CD4-positive, alpha-beta T cell treated with Interleukin-6 for 4 hours (primary cell): ENCODE measurements at regions not wholly inside any gene's neighbourhood (a gene's known extent, or its start where the extent isn't known, plus 50 kb on each side); places are given as distances from the start of the nearest gene placed in this dataset.
"Not testable (repeated sequence)": the region's sequence is repeated elsewhere in the genome, so short reads cannot be mapped to it uniquely, and the experiment has no call there.

ENCODE experiments used
- DNase-seq: peaks from one replicate; pipeline ENCODE4 v3.0.0-alpha.2; 2020; ENCODE audit warnings: mixed read lengths

DNA sequence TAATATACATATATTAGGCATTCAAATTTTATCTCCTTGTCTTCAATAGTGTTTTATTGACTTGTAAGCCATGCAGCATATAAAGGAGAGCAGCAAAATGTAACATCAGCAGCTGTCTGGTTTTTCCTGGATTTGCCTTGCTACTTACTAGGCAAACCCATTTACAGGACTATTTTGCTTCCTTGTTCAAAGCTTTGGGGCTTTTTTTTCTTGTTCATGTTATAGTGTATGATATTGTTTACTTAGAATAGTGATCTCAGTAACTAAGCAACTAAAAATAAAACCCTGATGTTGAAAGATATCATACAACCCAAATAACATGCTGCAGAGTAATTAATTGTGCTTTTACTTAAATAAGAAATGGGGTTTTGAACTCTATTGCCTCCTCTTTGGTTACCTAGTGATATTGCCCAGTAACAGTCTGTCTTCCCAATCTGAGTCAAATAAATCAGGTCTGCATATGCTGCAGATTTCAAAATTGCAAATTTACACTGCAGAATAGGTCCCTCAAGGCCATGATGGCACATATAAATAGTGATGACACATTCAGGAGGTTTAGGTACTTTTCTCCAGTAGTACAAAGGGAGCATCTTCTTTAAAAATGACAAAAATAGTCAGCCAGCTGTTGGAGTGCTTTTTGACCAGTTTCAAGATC lies 578.1 kb upstream of the NECTIN3 start:
- DNase-seq, result no peak

DNA sequence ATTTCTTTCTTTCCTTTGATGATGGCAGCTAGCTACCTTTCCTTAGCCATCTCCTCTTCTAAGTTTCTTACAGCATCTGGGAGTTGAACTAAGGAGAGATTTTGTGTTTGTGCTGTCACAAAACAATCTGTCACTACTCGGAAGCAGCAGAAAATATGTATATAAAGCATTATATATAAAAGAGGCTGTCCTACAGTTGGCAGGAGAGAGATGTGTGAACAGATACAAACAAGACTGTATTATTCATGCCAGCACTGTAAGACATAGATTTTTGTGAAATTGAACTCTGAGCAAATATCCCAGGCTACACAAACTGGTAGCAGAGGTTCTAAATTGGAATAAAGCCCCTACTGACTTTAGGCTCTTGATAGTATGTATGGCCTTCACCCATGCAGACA lies 577.5 kb upstream of the NECTIN3 start:
- DNase-seq, result no peak

- no peak for DNase-seq
Observed at GRCh38 chr3:110494728-110495127, 576.9 kb upstream of the NECTIN3 start.

- DNase-seq, result no peak
Observed at GRCh38 chr3:110495201-110495927, 576.3 kb upstream of the NECTIN3 start.

DNA sequence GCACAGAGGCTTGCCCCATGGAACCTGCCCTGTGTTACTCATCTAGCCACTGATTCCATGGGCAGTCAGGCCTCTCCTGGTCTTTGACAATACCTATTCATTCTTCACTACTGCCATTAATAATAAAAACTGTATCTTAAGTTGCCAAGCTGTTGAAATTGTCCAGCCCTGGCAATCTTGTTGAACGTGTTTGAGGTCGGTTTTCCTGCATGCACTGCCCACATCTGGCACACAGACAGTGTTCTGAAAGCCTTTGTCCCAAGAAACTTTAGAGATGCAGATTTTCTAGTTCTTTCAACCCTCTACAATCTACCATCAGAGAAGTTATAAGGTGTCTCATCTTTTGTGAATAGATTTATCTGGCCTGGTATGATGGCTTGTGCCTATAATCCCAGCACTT lies 567.2 kb upstream of the NECTIN3 start:
- DNase-seq, result no peak

DNA sequence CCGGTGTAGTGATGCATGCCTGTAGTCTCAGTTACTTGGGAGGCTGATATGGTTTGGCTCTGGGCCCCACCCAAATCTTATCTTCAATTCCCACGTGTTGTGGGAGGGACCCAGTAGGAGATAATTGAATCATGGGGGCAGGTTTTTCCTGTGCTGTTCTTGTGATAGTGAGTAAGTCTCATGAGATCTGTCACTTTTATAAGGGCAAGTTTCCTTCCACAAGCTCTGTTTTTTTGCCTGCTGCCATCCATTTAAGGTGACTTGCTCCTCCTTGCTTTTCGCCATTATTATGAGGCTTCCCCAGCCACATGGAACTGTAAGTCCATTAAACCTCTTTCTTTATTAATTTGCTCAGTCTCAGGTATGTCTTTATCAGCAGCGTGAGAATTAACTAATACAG lies 566.7 kb upstream of the NECTIN3 start:
- DNase-seq, result no peak

- DNase-seq, result no peak
Observed at GRCh38 chr3:110506890-110507289, 564.7 kb upstream of the NECTIN3 start.

DNA sequence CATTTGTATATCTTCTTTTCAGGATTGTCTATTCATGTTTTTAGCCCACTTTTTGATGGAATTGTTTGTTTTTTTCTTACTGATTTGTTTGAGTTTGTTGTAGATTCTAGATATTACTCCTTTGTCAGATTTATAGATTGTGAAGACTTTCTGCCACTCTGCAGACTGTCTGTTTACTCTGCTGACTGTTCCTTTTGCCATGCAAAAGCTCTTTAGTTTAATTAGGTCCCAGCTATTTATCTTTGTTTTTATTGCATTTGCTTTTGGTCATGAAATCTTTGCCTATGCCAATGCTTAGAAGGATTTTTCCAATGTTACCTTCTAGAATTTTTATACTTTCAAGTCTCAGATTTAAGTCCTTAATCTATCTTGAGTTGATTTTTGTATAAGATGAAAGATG lies 564.0 kb upstream of the NECTIN3 start:
- DNase-seq, result not testable (repeated sequence)

GRCh38 chr3:110512961-110513360 lies 558.7 kb upstream of the NECTIN3 start:
- DNase-seq, result no peak

- no peak for DNase-seq
Observed at GRCh38 chr3:110518031-110518430, 553.6 kb upstream of the NECTIN3 start.

DNA sequence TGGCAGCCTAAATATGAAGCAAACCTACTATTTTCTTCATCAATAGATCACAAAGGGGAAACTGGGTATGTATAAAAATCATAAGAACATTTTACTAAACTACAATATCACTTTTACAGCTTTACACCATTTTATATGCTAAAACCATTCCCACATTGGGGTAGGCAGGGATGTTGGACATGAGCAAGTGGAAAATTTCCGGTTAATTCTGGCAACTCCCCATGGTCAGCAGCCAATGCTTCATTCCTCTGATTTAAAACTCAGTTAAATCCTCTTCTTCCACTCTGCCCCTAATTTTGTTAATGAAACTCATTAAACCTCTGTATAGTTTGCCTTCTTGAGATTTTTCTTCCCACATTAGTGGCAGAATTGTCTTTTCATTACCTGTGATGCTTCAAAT lies 552.5 kb upstream of the NECTIN3 start:
- DNase-seq, result no peak

DNA sequence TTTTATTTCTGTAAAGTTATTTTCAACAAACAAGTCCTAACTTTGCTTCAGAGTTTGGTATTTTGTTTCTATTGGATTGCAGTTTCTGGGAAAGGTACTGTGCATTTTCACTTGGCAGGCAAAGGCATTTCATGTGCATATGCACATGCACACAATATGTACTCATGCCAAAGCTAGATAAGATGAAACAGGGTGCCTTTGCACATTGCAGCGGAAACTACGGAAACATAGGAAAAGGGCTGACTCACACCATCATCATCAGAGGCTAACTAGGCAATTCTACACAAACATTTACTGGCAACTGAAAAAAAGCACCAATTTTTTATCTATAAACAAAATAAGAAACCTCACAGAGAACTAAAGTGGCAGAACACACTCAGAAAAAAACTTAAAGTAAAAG lies 550.6 kb upstream of the NECTIN3 start:
- no peak for DNase-seq

DNA sequence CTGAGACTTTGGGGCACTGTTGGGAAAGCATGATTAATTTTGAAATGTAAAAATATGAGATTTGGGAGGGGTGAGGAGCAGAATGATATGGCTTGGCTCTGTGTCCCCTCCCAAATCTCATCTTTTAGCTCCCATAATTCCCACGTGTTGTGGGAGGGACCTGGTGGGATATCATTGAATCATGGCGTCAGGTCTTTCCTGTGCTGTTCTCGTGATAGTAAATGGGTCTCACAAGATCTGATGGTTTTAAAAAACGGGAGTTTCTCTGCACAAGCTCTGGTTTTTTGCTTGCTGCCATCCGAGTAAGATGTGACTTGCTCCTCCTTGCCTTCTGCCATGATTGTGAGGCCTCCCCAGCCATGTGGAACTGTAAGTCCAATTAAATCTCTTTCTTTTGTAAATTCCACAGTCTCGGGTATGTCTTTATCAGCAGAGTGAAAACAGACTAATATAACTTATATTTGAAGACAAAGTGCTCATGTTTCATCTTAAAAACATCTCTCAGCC lies 546.0 kb upstream of the NECTIN3 start:
- not testable (repeated sequence) for DNase-seq

GRCh38 chr3:110526777-110527727 lies 544.6 kb upstream of the NECTIN3 start:
- DNase-seq, result no peak

- no peak for DNase-seq
Observed at GRCh38 chr3:110528305-110529121, 543.1 kb upstream of the NECTIN3 start.

DNA sequence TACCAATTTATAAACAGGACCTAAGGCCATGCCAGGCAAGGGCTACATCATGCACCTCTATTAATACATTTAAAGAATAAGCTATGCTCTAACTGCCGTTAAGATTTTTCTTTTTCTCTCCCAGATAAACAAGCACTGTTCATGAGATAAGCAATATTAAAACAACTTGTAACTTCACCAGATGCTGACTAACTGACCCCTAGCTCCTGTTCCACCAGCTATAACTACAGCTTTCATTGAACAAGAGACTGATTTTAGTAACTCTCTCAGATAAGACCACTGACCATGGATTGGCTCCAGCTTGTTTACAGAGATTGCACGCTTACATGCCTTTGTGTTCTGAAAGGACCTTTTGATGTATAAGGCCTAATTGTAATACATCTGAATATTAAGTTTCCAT lies 540.7 kb upstream of the NECTIN3 start:
- DNase-seq, result no peak

DNA sequence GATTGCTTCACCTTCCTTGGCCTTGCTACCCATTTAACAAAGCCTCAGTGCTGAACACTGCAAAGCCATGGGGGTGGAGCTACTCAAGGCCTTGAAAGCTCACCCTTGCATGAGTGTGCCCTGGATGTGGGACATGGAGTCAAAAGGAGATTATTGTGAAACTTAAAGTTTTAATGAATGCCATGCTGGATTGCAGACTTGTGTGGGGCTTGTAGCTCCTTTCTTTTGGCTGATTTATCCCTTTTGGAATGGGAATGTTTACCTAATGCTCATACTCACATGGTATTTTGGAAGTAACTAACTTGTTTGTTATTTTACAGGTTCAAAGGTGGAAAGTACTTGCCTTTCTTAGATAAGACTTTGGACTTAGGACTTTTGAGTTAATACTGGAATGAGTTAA lies 538.5 kb upstream of the NECTIN3 start:
- no peak for DNase-seq

DNA sequence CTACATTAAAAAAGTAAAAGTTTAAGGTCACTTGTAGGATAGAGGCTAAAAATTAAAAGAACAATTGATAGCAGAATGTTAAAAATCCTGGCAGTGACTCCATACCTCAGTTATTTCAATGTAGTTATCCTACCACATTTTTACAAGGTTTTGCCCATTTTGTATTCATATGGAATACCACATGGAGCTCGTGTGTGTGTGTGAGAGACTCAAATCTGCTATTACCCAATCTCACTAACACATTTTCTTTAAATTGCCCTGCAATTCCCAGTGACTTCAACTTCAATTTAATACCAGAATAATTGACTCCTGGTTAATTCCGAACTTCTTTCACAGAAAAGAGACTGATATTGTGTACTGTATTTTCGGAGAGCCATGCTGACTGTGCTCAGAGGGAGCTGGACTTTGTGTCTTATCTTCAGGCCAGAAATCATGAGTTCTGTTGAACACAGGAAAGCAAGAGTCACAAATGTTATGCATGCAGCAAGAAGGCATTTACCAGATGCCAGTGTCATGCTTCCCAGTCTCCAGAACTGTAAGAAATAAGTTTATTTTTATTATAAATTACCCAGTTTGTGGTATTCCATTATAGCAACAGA lies 529.0 kb upstream of the NECTIN3 start:
- DNase-seq, result no peak

GRCh38 chr3:110544730-110545129 lies 526.9 kb upstream of the NECTIN3 start:
- DNase-seq, result no peak

- DNase-seq, result no peak
Observed at GRCh38 chr3:110550511-110550910, 521.1 kb upstream of the NECTIN3 start.

- DNase-seq, result no peak
Observed at GRCh38 chr3:110562621-110563020, 509.0 kb upstream of the NECTIN3 start.

GRCh38 chr3:110564674-110565073 lies 506.9 kb upstream of the NECTIN3 start:
- DNase-seq, result no peak
